Caki2 (cell line): ENCODE measurements at regions not wholly inside any gene's neighbourhood (a gene's known extent, or its start where the extent isn't known, plus 50 kb on each side); places are given as distances from the start of the nearest gene placed in this dataset.
A peak's percentile ranks its signal among the peaks of the same experiment; 100 is the strongest.

ENCODE experiments used
- DNase-seq: peaks from one replicate; pipeline ENCODE4 v3.0.0-alpha.2; 2015; ENCODE audit warnings: low read depth
- in situ Hi-C: cut with HindIII; loops from 2 replicates; pipeline ENCODE4 v1.10.0; 2016; ENCODE audit warnings: low sequenced_read_pairs, low pct_unique_long_range_greater_than_20kb, mixed read lengths

DNA sequence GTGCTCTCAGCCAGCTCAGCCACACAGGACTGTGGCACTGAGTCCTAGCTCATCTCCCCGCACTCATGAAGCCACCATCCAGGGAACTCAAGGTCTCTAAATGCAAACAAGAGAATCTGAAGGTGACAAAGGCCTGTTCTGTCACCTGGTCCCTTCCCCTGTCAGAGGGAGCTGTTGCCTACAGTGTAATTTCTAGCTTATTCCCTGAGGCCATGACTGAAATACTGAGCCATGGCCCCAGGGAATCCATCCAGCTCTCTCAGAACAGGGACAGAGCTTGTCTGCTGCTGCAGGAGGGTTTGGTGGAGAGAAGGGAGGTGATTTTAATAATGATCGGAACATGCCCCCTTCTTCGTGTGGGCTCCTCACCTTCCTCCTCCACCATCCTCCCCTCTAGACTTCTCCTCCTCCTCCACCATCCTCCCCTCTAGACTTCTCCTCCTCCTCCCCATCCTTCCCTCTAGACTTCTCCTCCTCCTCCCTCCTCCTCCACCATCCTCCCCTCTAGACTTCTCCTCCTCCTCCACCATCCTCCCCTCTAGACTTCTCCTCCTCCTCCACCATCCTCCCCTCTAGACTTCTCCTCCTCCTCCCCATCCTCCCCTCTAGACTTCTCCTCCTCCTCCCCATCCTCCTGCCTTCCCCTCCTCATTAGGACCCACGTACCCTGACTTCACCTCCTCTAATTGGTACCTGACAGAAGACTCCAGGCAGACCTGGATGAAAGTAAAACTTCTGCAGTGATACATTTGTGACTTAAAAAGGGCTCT, 338.0 kb upstream of the MKI67 start:
- in situ Hi-C loops = no loop called here
- peak; percentile 49 for DNase-seq

DNA sequence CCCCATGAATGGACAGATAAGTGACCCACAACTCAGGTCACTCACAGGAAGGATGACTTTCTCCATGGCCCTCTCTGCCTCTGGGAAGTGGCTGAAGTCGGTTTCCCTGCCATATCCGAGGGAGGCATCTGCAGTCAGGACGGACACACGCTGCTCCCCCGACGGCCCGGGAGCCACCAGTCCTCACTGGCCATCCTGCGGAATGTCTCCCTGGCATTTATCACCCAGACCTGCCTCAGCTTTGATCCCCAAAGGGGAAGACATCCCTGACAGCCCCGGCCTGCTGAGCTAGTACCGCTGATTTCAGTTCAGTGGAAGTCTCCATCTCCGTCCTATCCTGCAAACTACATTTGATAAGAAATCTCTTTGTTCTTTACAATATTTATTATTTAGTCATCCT, 339.5 kb upstream of the MKI67 start:
- no peak for DNase-seq
- in situ Hi-C loops = no loop called here

DNA sequence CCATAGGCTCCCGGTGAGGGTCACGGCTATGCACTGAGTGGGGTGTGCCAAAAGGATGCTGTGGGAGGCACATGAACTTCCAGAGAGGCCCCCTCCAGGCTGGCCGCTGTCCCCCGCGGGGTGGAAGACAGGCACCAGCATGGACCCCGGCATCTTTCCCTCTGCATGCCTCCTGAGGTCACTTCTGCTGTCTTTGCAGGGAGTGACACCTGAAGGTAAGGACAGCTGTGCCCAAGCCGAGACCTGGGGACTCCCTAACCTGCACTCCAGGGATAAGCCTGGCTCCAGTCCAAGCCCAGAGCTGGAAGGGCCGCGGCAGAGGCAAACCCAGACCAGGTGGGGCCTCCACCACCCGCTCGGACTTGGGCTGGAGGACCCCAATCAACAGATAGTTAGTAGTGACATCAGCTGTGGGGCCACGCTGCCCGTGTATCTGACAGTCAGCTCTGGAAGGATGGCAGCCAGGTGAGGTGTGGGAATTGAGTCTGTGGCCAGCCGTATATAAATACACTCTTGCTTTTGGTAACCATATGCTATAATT, 340.7 kb upstream of the MKI67 start:
- DNase-seq = no peak
- in situ Hi-C loops = no loop called here

DNA sequence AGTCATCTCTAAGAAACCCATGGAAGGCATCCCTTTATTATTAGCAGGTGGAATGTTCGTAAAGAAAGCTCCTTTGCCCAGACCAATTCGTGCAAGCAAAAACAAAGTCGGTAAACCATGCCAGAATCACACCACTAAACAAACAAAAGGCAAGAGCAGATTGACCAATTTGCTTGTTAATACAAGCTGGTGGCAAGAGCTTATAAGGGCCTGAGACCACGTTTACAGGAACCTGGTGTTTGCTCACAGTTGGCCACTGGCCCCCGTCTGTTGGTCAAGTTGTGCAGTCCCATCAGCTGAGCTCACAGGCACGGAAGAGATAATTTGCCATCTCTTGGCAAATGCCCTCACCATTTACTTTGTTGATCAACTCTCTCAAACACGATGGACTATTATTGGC, 342.2 kb upstream of the MKI67 start:
- DNase-seq = no peak
- in situ Hi-C loops = no loop called here

- in situ Hi-C loops = no loop called here
- no peak for DNase-seq
Measured at GRCh38 chr10:128469515-128469914, 343.3 kb upstream of the MKI67 start.

DNA sequence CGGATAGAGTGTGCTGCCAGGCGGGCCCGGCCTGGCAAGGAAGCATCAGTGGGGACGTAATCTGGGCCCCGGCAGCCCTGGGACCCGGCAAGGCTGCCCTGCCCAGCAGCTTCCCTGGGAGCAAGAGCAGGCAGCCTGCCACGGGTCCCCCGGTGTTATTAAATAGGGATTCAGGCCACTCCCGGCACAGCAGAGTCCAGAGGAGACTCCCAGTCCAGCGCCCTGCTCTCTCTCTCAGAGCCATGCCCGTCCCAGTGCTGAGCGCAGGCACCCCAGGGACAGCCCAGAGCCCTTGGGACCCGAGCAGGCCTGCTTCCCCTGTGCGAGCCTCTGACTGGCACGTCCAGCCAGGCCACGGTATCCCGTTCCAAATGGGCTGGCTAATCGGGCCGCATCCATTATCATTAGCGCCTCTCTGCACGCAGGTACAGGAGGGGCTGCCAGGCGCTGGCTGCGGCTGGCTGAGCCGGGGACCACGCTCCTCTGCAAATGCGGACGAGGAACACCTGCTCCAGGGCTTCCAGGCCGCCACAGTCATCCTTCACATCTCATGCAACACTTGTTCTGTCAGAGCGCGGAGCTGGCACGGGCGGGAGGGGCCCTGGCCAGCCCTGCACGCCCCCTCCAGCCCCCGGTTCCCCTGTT, 344.2 kb upstream of the MKI67 start:
- in situ Hi-C loops = no loop called here
- no peak for DNase-seq

GRCh38 chr10:128471151-128471550, 344.9 kb upstream of the MKI67 start:
- DNase-seq = no peak
- in situ Hi-C loops = no loop called here

GRCh38 chr10:128472196-128472595, 346.0 kb upstream of the MKI67 start:
- DNase-seq = no peak
- in situ Hi-C loops = no loop called here

DNA sequence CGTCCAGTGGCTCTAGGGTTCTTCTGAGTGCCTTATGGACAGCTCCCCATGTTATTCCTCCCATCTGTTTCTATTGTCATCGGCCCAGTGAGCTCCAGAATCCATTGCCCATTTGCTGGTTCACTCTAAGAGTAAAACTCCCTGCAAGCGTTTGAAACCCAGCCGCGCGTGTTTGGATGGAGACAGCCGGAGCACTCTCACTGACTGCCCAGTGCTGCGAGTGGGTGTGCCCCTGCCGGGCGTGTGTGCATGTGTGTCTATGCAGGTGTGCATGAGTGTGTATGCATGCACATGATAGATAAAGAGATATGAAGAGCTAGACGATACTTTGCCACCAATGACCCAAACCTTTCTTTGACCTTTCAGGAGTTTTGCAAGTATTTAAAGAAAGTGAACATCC, 347.2 kb upstream of the MKI67 start:
- in situ Hi-C loops = no loop called here
- DNase-seq = no peak

DNA sequence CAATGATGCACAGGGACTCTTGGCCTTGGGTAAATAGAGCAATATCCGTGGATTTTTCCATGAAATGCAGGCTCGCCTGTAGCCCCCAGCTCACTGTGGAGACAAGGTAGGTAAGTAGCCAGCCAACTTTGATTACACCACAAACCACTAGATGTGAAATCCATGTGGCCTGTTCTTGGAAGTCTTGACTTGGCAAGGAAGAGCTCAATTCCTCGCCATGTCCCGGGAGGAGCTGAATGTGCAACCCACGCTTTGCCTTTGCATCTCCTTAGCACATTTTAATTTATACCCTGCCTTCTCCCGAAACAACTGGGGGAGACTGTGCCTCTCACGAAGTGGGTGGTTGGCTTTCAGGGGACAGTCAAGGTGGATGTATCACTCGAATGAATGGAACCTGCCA, 347.7 kb upstream of the MKI67 start:
- DNase-seq = no peak
- in situ Hi-C loops = no loop called here

DNA sequence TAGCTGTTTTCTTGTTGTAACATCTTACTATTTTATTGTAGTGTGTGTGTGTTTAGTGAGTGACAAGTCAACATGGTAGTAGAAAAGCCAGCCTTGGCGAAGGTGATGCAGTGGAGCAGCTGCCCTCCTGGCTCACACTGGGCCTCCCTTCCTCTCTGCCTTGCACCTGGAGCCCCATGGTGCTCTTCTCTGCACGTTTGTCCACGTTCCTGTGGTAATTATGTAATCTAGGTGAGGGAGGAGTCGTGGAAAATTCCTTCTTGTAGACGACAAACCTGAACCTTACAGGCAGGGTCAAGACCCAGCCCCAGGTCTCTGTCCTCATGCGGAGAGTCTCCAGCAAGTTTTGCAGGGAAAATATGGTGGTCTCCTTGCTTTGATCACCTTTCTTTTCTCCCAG, 348.3 kb upstream of the MKI67 start:
- no peak for DNase-seq
- in situ Hi-C loops = no loop called here

GRCh38 chr10:128475686-128476367, 349.6 kb upstream of the MKI67 start:
- no peak for DNase-seq
- in situ Hi-C loops = no loop called here

DNA sequence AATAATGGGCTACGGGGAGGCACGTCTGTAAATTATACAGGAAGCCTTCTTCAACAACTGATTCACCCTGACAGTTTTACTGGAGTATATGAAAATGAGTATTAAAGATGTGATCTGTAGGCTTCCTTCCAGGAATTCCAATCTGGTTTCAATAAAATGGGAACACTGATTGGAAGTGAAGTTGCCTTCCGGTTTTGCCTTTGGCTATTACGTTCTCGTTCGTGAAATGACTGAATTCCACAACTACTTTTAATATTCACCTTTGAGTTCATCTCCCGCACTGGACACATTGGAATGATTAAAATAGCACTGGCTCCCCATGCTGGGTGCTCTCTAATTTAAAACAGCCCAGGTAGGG, 350.1 kb upstream of the MKI67 start:
- no peak for DNase-seq
- in situ Hi-C loops = no loop called here

DNA sequence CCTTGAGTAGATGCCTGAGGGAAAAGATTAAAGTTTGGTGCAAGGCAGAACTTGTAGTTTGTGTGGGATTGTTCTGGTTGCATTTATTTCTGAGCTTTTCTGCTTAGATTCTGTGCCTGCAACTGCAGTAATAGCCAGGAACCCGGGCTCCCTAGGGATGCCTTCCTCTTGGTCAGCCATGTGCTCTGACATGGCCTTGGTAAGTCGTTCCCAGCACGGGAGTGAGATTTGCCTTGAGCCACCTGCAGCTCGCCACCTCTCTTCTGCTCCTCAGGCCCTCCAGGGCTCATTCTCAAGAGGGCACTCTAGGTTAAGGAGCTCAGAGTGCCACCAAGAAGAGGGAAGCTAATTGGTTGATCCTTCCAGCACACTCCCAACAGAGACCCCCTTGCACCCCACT, 350.6 kb upstream of the MKI67 start:
- DNase-seq = no peak
- in situ Hi-C loops = no loop called here

DNA sequence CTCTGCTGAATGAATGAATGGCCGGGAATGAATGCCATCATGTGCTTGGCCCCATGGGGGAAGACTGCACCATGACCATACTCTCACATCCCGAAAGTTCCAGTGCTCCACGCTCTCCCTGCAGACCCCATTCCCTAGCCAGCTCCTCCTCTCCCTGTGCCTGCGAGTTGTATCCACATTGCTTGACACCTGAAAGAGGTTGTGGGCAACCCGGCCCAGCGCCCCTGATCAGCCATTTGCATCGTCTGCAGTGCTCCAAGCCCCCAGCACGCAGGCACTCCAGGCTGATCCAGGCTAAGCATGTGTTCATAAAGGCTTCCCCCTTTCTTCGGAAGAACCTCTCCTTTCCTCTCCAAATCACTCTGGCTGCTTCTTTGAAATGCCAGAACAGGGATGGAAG, 354.4 kb upstream of the MKI67 start:
- in situ Hi-C loops = no loop called here
- DNase-seq = no peak

- no peak for DNase-seq
- in situ Hi-C loops = no loop called here
Measured at GRCh38 chr10:128481152-128481840, 355.1 kb upstream of the MKI67 start.

DNA sequence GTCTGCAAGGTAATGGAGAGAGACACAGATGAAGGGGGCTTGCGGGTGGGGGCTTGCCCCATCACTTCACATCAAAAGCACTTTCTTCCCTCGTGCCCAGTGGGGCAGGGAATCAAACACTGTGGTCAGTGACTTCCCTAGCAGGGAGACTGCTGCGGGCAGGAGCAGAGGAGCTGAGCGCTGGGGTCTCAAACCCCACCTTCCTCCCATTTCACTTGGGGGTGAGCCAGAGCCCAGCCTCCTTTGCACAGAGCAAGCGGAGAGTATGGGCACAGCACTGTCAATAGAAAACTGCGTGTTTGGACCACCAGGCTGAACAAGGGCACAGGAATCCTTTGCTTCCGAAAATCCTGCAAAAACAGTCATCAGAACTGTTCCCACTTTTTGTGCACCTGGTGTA, 355.8 kb upstream of the MKI67 start:
- in situ Hi-C loops = no loop called here
- no peak for DNase-seq

GRCh38 chr10:128483216-128483615, 357.0 kb upstream of the MKI67 start:
- in situ Hi-C loops = no loop called here
- no peak for DNase-seq

GRCh38 chr10:128484041-128484440, 357.8 kb upstream of the MKI67 start:
- DNase-seq = no peak
- in situ Hi-C loops = no loop called here
